ENCODE measurements at regions not wholly inside any gene's neighbourhood (a gene's known extent, or its start where the extent isn't known, plus 50 kb on each side); places are given as distances from the start of the nearest gene placed in this dataset.

DNA sequence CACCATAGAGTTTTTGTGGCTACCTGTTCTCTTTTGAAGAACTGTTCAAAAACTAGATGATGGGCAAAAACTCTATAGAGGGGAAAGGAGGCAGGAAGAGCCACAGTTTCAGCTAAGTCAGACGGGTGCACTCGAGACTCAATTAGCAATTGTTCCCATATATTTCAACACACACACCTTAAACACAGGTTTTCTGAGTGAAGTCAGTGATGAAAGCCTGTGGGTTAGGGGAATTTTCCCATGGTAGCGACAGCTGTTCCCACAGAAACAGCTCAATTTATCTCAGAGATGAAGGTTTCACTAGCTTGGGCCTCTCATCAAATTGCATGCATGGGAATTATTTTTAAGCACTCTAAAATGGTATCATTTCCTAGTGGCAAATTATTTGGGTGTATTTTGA is 143.4 kb downstream of the ZIC5 start:
- Mint-ChIP-seq H3K9me3 (ENCODE audit: low read depth) (peaks cover 5% of the 10 kb centered on the region), H3K36me3 (ENCODE audit: low read depth) (peaks cover 3% of the 10 kb centered on the region), H3K4me3 (ENCODE audit: unreplicated experiment) (no peak overlapping the region), H3K27ac (ENCODE audit: unreplicated experiment) (no peak overlapping the region), H3K27me3 (ENCODE audit: low read depth) (peaks cover 4% of the 10 kb centered on the region), H3K4me1 (ENCODE audit: low read depth) (no peaks in the 10 kb centered on the region)
- TF ChIP-seq, protein P1, sequence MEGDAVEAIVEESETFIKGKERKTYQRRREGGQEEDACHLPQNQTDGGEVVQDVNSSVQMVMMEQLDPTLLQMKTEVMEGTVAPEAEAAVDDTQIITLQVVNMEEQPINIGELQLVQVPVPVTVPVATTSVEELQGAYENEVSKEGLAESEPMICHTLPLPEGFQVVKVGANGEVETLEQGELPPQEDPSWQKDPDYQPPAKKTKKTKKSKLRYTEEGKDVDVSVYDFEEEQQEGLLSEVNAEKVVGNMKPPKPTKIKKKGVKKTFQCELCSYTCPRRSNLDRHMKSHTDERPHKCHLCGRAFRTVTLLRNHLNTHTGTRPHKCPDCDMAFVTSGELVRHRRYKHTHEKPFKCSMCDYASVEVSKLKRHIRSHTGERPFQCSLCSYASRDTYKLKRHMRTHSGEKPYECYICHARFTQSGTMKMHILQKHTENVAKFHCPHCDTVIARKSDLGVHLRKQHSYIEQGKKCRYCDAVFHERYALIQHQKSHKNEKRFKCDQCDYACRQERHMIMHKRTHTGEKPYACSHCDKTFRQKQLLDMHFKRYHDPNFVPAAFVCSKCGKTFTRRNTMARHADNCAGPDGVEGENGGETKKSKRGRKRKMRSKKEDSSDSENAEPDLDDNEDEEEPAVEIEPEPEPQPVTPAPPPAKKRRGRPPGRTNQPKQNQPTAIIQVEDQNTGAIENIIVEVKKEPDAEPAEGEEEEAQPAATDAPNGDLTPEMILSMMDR (IDR thresholded peaks at IDR 0.05): no peak
- no peak for DNase-seq (ENCODE audit: low spot score)

- TF ChIP-seq, protein P1 (IDR thresholded peaks at IDR 0.05): no peak
- H3K9me3 Mint-ChIP-seq (ENCODE audit: low read depth): peaks cover 9% of the 10 kb centered on the region
- no peak overlapping the region for H3K4me3 Mint-ChIP-seq (ENCODE audit: unreplicated experiment)
- no peak overlapping the region for H3K27ac Mint-ChIP-seq (ENCODE audit: unreplicated experiment)
- H3K36me3 Mint-ChIP-seq (ENCODE audit: low read depth): peaks cover 3% of the 10 kb centered on the region
- H3K4me1 Mint-ChIP-seq (ENCODE audit: low read depth): no peaks in the 10 kb centered on the region
- peaks cover 4% of the 10 kb centered on the region for H3K27me3 Mint-ChIP-seq (ENCODE audit: low read depth)
- no peak for DNase-seq (ENCODE audit: low spot score)
These were observed 144.4 kb downstream of the ZIC5 start for GRCh38 chr13:99827011-99827772.

DNA sequence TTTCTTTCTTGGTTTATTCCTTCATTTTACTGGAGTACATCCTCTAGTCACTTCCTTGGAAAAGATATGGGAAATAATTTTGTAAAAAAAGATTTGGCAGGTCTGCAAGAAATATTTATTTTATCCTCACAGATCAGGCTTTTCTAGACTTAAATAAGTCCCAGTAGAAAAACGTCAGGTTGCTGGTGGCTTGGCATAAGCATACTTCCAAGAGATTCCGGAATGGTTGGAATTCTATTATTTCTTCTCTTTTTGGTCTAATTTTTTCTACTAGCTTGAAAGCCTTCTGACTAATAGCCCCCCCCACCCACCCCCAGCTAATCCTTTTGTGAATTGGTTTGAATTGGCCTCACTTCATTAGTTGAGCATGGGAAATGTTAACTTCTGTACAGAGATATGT is 147.6 kb downstream of the ZIC5 start:
- Mint-ChIP-seq H3K27me3 (ENCODE audit: low read depth) (peaks cover 2% of the 10 kb centered on the region), H3K9me3 (ENCODE audit: low read depth) (peaks cover 17% of the 10 kb centered on the region), H3K27ac (ENCODE audit: unreplicated experiment) (no peak overlapping the region), H3K36me3 (ENCODE audit: low read depth) (peaks cover 3% of the 10 kb centered on the region), H3K4me3 (ENCODE audit: unreplicated experiment) (no peak overlapping the region), H3K4me1 (ENCODE audit: low read depth) (no peaks in the 10 kb centered on the region)
- TF ChIP-seq, protein P1 (IDR thresholded peaks at IDR 0.05): no peak
- DNase-seq (ENCODE audit: low spot score): no peak

- Mint-ChIP-seq H3K4me3 (ENCODE audit: unreplicated experiment) (no peak overlapping the region), H3K27me3 (ENCODE audit: low read depth) (no peaks in the 10 kb centered on the region), H3K4me1 (ENCODE audit: low read depth) (no peaks in the 10 kb centered on the region), H3K9me3 (ENCODE audit: low read depth) (peaks cover 17% of the 10 kb centered on the region), H3K27ac (ENCODE audit: unreplicated experiment) (no peak overlapping the region), H3K36me3 (ENCODE audit: low read depth) (peaks cover 3% of the 10 kb centered on the region)
- DNase-seq (ENCODE audit: low spot score): no peak
- TF ChIP-seq, protein P1 (IDR thresholded peaks at IDR 0.05): no peak
These were observed 148.7 kb downstream of the ZIC5 start for GRCh38 chr13:99822820-99823219.

DNA sequence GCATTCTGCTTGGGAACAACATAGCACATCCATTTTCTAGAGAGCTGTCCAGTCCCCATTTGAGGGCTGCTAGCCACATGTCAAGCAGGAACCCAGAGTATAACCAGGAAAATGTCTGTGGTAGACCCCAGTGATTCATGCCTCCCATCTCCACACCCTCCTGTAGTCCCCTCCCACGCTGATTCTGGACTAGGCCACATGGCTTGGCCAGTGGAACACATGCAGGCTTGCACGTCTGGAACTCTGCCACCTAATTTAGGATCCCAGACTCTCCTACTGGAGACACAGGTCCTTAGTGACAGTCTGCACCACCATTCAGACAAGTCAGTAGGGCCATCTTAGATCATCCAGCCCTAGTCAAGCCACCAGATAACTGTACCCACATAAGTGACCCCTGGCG is 149.8 kb downstream of the ZIC5 start:
- Mint-ChIP-seq H3K27ac (ENCODE audit: unreplicated experiment) (no peak overlapping the region), H3K27me3 (ENCODE audit: low read depth) (no peaks in the 10 kb centered on the region), H3K4me3 (ENCODE audit: unreplicated experiment) (no peak overlapping the region), H3K9me3 (ENCODE audit: low read depth) (peaks cover 17% of the 10 kb centered on the region), H3K4me1 (ENCODE audit: low read depth) (no peaks in the 10 kb centered on the region), H3K36me3 (ENCODE audit: low read depth) (peaks cover 3% of the 10 kb centered on the region)
- no peak for DNase-seq (ENCODE audit: low spot score)
- TF ChIP-seq, protein P1 (IDR thresholded peaks at IDR 0.05): no peak
